GM12878 (cell line): ENCODE measurements at regions not wholly inside any gene's neighbourhood (a gene's known extent, or its start where the extent isn't known, plus 50 kb on each side); places are given as distances from the start of the nearest gene placed in this dataset.

Experiments used
- ATAC-seq: fragments of 200-7000 bp; cut with Tn5 transposase; 3 replicates; pipeline ENCODE4 v1.9.1; 2020; ENCODE audit warnings: mild to moderate bottlenecking, moderate library complexity
- BruUV-seq: library from RNA; stranded (reverse); fragments of 400-500 nt; replicated peaks from 2 replicates; lab custom pipeline; 2021; lab: Mats Ljungman, UMichigan
- CTCF ChIA-PET: fragments of 300-600 bp; sonication (Branson Sonifier 250); formaldehyde crosslinking; extraction: SDS; loops from one replicate; lab custom pipeline; 2021; ENCODE audit warnings: inconsistent platforms; lab: Yijun Ruan, JAX
- POLR2A ChIA-PET: fragments of 350-600 bp; formaldehyde crosslinking; extraction: SDS; loops from one replicate; lab custom pipeline; 2021; ENCODE audit warnings: inconsistent platforms; lab: Charles Lee
- RAD21 ChIA-PET: fragments of 300-600 bp; sonication (Branson Sonifier 250); formaldehyde crosslinking; loops from one replicate; lab custom pipeline; 2023; ENCODE audit warnings: antibody characterized with exemption; ENCODE audit not compliant: unreplicated experiment; lab: Charles Lee
- SMC1A ChIA-PET: fragments of 300-600 bp; sonication (Branson Sonifier 250); formaldehyde crosslinking; loops from one replicate; lab custom pipeline; 2023; ENCODE audit not compliant: unreplicated experiment, uncharacterized antibody; lab: Charles Lee
- DNase-seq: peaks from one replicate; pipeline ENCODE4 v3.0.0-alpha.2; 2011; ENCODE audit warnings: low read depth, low spot score
- FAIRE-seq: peaks from 3 replicates; lab custom pipeline; 2011; peaks lifted over from hg19 to GRCh38; lab: Jason Lieb, UNC
- H2AFZ ChIP-seq: 2 replicates; pipeline ENCODE4 v1.6.0; 2011; ENCODE audit warnings: low read depth, low read length, control low read depth; ENCODE audit not compliant: control insufficient read depth
- H3K27ac ChIP-seq: 2 replicates; pipeline ENCODE4 v1.5.1; 2011; ENCODE audit warnings: control low read depth; ENCODE audit not compliant: control insufficient read depth, insufficient read depth
- H3K27me3 ChIP-seq, 2 experiments: replicated peaks in 1 of 2; 2 replicates each; pipeline versions ENCODE4 v1.6.0 to v1.6.1; 2011; ENCODE audit warnings: low read length in 1 of 2; ENCODE audit not compliant: control insufficient read depth in 2 of 2, insufficient read depth in 2 of 2
- H3K36me3 ChIP-seq, 2 experiments: 2 replicates each; pipeline ENCODE4 v1.5.1; 2011; ENCODE audit warnings: low read length in 1 of 2; ENCODE audit not compliant: control insufficient read depth in 2 of 2, insufficient read depth in 2 of 2
- H3K4me1 ChIP-seq: 2 replicates; pipeline ENCODE4 v1.6.1; 2011; ENCODE audit warnings: mild to moderate bottlenecking, low read length, moderate library complexity, mixed read lengths; ENCODE audit not compliant: control insufficient read depth, insufficient read depth
- H3K4me2 ChIP-seq: 2 replicates; pipeline ENCODE4 v1.6.0; 2011; ENCODE audit warnings: control low read depth; ENCODE audit not compliant: control insufficient read depth, insufficient read depth
- H3K4me3 ChIP-seq: fragments of 200-600 bp; sonication (generic); 2 replicates; pipeline ENCODE4 v1.5.1; 2016
- H3K79me2 ChIP-seq: 2 replicates; pipeline ENCODE4 v1.6.0; 2011; ENCODE audit warnings: low read length; ENCODE audit not compliant: control insufficient read depth, insufficient read depth
- H3K9ac ChIP-seq: 2 replicates; pipeline ENCODE4 v1.8.0; 2011; ENCODE audit warnings: low read length, control low read depth, mixed read lengths; ENCODE audit not compliant: control insufficient read depth, insufficient read depth
- H3K9me3 ChIP-seq: replicated peaks from 3 replicates; pipeline ENCODE4 v1.5.1; 2011; ENCODE audit warnings: mild to moderate bottlenecking, low read length; ENCODE audit not compliant: control insufficient read depth, insufficient read depth
- H4K20me1 ChIP-seq: 2 replicates; pipeline ENCODE4 v1.6.0; 2011; ENCODE audit not compliant: control insufficient read depth, insufficient read depth
- HDAC2 ChIP-seq: fragments of 200-600 bp; sonication (generic); IDR thresholded peaks from 2 replicates; pipeline ENCODE4 v1.6.1; 2017
- NKRF ChIP-seq: fragments of 450-650 bp; conservative IDR thresholded peaks from 2 replicates; pipeline ENCODE4 v1.6.1; 2017; ENCODE audit warnings: mild to moderate bottlenecking, moderate library complexity
- RAD51 ChIP-seq: fragments of 450-650 bp; IDR thresholded peaks from 2 replicates; pipeline ENCODE4 v1.6.1; 2016; ENCODE audit warnings: moderate library complexity, mild to moderate bottlenecking, inconsistent platforms
- SUZ12 ChIP-seq: fragments of 200-600 bp; sonication (generic); IDR thresholded peaks from one replicate; pipeline ENCODE4 v1.6.1; 2018; ENCODE audit warnings: antibody characterized with exemption, mild to moderate bottlenecking; ENCODE audit not compliant: unreplicated experiment
- TAF1 ChIP-seq: IDR thresholded peaks from 2 replicates; pipeline ENCODE4 v1.6.1; 2011; ENCODE audit warnings: mild to moderate bottlenecking, low read depth, low read length, borderline replicate concordance
- TCF3 ChIP-seq: IDR thresholded peaks from 2 replicates; pipeline ENCODE4 v1.6.1; 2012; ENCODE audit warnings: low read depth, mild to moderate bottlenecking, low read length, borderline replicate concordance; ENCODE audit not compliant: insufficient read depth
- ZBTB33 ChIP-seq: fragments of 450-650 bp; IDR thresholded peaks from 2 replicates; pipeline ENCODE4 v1.6.1; 2017; ENCODE audit warnings: mild to moderate bottlenecking
- WGBS: methylation state at CpG from one replicate; pipeline ENCODE4 v1.1.6; 2016; ENCODE audit warnings: low lambda C conversion rate; ENCODE audit not compliant: insufficient replicate concordance, insufficient coverage; ENCODE audit errors: missing lambda C conversion rate; 5-methylcytosine and 5-hydroxymethylcytosine counted together
- in situ Hi-C: fragments of 300-500 bp; cut with MboI; formaldehyde crosslinking; loops from 9 replicates; pipeline ENCODE4 v1.14.3; 2018; ENCODE audit warnings: mixed read lengths
- intact Hi-C: fragments of 100-400 bp; cut with micrococcal nuclease; formaldehyde crosslinking; loops from one replicate; pipeline ENCODE4 v1.14.2; 2022; ENCODE audit not compliant: unreplicated experiment

- TF ChIP-seq ZBTB33, result no peak
- no peak for TF ChIP-seq TAF1
- no peak for TF ChIP-seq SUZ12
- no peak for TF ChIP-seq RAD51
Observed at GRCh38 chr21:43329711-43330269, 97.1 kb downstream of the SIK1 start (continued).

GRCh38 chr21:43328958-43329691, 97.8 kb downstream of the SIK1 start:
- no peaks in the 10 kb centered on the region for H3K27me3 ChIP-seq
- ChIA-PET SMC1A (interaction anchor here (0.8 kb wide), 1 partner anchor 23 kb away, joined by 3 read pairs; no protein-coding TSS in a partner anchor), POLR2A (no interaction called here)
- H3K79me2 ChIP-seq, result no peaks in the 10 kb centered on the region
- FAIRE-seq (no peak), DNase-seq (no peak), ATAC-seq (no peak)
- no peaks in the 10 kb centered on the region for H3K36me3 ChIP-seq
- H3K9me3 ChIP-seq, result no peaks in the 10 kb centered on the region
- in situ Hi-C loops (no loop called here), intact Hi-C loops (no loop called here)
- BruUV-seq, result no TSS peak
- no peak overlapping the region for H3K27ac ChIP-seq
- H4K20me1 ChIP-seq, result no peaks in the 10 kb centered on the region; the same call in 1 of the 2 replicates
- peaks cover 6% of the 10 kb centered on the region for H3K4me1 ChIP-seq
- no peak overlapping the region for H3K4me2 ChIP-seq
- H3K9ac ChIP-seq, result no peak overlapping the region
- TF ChIP-seq TCF3 (no peak), NKRF (no peak), HDAC2 (no peak)
- TF ChIP-seq, all 136 proteins: peak for 0
- RAD21 ChIA-PET, result no interaction called here
- Histone ChIP-seq H2AFZ (no peak overlapping the region), H3K4me3 (no peak overlapping the region)
- CTCF ChIA-PET, result no interaction called here
- WGBS, result 58% methylated on average over 19 of the region's 22 CpGs
